SK-N-MC (cell line): ENCODE measurements at regions not wholly inside any gene's neighbourhood (a gene's known extent, or its start where the extent isn't known, plus 50 kb on each side); places are given as distances from the start of the nearest gene placed in this dataset.
"Not testable (repeated sequence)": the region's sequence is repeated elsewhere in the genome, so short reads cannot be mapped to it uniquely, and the experiment has no call there.

Experiments
- DNase-seq: peaks from one replicate; pipeline ENCODE4 v3.0.0-alpha.2; 2011; ENCODE audit warnings: low read depth, low spot score
- H3K27ac ChIP-seq: fragments of 200-600 bp; sonication (generic); 2 replicates; pipeline ENCODE4 v1.5.1; 2016; ENCODE audit warnings: mixed run types
- H3K36me3 ChIP-seq: fragments of 200-600 bp; sonication (generic); 2 replicates; pipeline ENCODE4 v1.6.1; 2017; ENCODE audit warnings: antibody characterized with exemption, low read length, mixed read lengths; ENCODE audit not compliant: insufficient read depth
- H3K4me3 ChIP-seq: fragments of 200-600 bp; sonication (generic); 2 replicates; pipeline ENCODE4 v1.5.1; 2016
- H3K9ac ChIP-seq: fragments of 200-600 bp; sonication (generic); 2 replicates; pipeline ENCODE4 v1.8.0; 2017; ENCODE audit warnings: mixed run types, mixed read lengths; ENCODE audit not compliant: insufficient read length
- H3K9me3 ChIP-seq: fragments of 200-600 bp; sonication (generic); 2 replicates; pipeline ENCODE4 v1.6.1; 2017; ENCODE audit warnings: low read depth, mild to moderate bottlenecking, antibody characterized with exemption, low read length, moderate library complexity, mixed read lengths
- EZH2 ChIP-seq: fragments of 200-600 bp; sonication (generic); IDR thresholded peaks from one replicate; pipeline ENCODE4 v1.6.1; 2017; ENCODE audit warnings: antibody characterized with exemption
- FOXP2 ChIP-seq: optimal IDR thresholded peaks from 2 replicates; pipeline ENCODE3; 2011; ENCODE audit warnings: mild to moderate bottlenecking, moderate library complexity; ENCODE audit not compliant: insufficient read depth; ENCODE audit errors: extremely low read length, control extremely low read depth
- POLR2AphosphoS5 ChIP-seq: IDR thresholded peaks from 2 replicates; pipeline ENCODE4 v1.6.1; 2012; ENCODE audit warnings: mild to moderate bottlenecking, low read depth, low read length, borderline replicate concordance

DNA sequence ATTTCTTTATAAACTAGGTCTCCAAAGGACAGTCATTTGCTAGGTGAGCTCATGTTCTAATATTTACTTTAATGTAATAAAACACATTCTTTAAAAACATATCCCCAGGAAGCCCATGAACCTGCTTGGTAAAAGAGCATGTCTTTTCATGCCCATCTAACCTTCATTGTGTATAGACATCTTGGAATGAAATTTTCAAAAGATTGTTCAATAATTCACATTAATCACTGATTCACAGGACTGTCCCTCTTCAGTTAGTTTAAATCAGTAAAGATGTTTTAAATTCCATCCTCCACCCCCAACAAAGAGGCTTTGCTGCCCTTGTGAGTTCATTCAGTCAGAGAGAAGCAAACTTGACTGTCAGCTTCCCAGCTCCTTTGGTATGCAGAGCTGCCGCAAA, 633.4 kb upstream of the CELF4 start:
- Histone ChIP-seq H3K27ac (no peak overlapping the region), H3K9ac (no peak overlapping the region), H3K4me3 (no peak overlapping the region), H3K9me3 (no peaks in the 10 kb centered on the region), H3K36me3 (no peaks in the 10 kb centered on the region)
- no peak for TF ChIP-seq EZH2
- TF ChIP-seq POLR2AphosphoS5 = no peak
- TF ChIP-seq FOXP2 = no peak
- no peak for DNase-seq

GRCh38 chr18:38198526-38198925, 632.9 kb upstream of the CELF4 start:
- no peaks in the 10 kb centered on the region for H3K36me3 ChIP-seq
- no peaks in the 10 kb centered on the region for H3K9me3 ChIP-seq
- no peak for DNase-seq
- TF ChIP-seq EZH2 (no peak), POLR2AphosphoS5 (no peak), FOXP2 (no peak)
- H3K4me3 ChIP-seq = no peak overlapping the region
- H3K9ac ChIP-seq = no peak overlapping the region
- H3K27ac ChIP-seq = no peak overlapping the region

GRCh38 chr18:38186491-38186890, 620.9 kb upstream of the CELF4 start:
- Histone ChIP-seq H3K9ac (no peak overlapping the region), H3K36me3 (no peaks in the 10 kb centered on the region), H3K9me3 (no peaks in the 10 kb centered on the region; the same call in 1 of the 2 replicates), H3K27ac (no peak overlapping the region), H3K4me3 (no peak overlapping the region)
- TF ChIP-seq EZH2 (no peak), FOXP2 (no peak), POLR2AphosphoS5 (no peak)
- DNase-seq = no peak

DNA sequence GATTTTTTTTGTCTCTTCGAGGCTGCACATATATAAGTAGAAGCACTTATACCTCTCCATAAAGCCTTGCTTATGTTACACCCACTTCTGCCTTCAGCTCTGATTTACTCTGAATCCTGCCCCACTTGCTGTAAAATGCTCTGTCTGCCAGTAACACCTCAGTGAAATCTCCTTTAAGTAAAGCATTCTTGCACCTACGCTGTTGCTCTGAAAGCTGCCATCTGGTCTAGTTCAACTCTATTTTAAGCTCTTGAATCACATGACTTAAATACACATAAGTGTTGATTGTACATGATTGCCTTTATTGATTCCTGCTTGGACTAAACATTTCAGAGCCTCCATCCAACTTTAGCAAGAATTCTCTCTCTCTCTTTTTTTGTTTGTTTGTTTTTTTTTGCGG, 609.0 kb upstream of the CELF4 start:
- H3K27ac ChIP-seq = no peak overlapping the region
- DNase-seq = no peak
- no peaks in the 10 kb centered on the region for H3K9me3 ChIP-seq
- H3K36me3 ChIP-seq = no peaks in the 10 kb centered on the region
- H3K9ac ChIP-seq = no peak overlapping the region
- no peak for TF ChIP-seq FOXP2
- no peak for TF ChIP-seq POLR2AphosphoS5
- TF ChIP-seq EZH2 = no peak
- H3K4me3 ChIP-seq = no peak overlapping the region

- Histone ChIP-seq H3K9me3 (no peaks in the 10 kb centered on the region), H3K36me3 (no peaks in the 10 kb centered on the region), H3K4me3 (no peak overlapping the region), H3K27ac (no peak overlapping the region), H3K9ac (no peak overlapping the region)
- no peak for TF ChIP-seq FOXP2
- TF ChIP-seq POLR2AphosphoS5 = no peak
- TF ChIP-seq EZH2 = no peak
- no peak for DNase-seq
Observed at GRCh38 chr18:38174173-38174572, 608.6 kb upstream of the CELF4 start.

DNA sequence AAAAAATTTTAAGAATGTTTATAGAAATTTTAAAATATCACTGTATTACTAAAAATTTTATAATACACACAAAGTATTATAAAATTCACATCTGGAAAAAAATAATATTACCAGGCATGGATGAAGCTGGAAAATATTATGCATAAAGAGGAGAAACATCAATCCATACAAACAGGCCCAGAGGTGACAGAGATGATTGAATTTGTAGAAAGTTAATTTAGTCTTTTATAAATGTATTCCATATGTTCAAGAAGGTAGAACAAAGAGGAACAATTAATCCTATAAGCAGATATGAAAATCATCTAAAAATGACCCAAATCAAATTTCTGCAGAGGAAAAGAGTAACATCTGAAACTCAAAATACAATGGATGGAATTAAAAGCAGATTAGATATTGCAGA, 605.2 kb upstream of the CELF4 start:
- Histone ChIP-seq H3K9ac (no peak overlapping the region), H3K27ac (no peak overlapping the region), H3K9me3 (no peaks in the 10 kb centered on the region), H3K4me3 (no peak overlapping the region), H3K36me3 (no peaks in the 10 kb centered on the region)
- TF ChIP-seq POLR2AphosphoS5 (no peak), EZH2 (no peak), FOXP2 (no peak)
- DNase-seq = no peak

DNA sequence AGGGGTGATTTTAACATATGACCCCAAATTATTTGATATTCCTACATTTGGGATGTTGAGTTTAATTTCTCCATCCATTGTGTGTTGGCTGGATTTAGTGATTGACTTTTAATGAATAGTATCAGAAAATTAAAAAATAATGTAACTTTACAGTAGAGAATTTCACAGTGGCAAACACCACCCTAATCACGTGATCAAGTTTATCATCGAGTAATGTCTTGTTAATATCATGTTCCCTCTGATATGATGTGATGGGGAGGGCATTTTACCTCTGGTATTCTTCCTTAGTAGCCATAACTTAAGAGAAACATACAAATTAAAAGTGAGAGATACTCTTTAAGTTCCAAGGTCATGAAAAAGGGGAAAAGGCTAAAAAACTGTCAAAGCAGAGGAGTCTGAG, 602.0 kb upstream of the CELF4 start:
- no peak for DNase-seq
- Histone ChIP-seq H3K9me3 (no peaks in the 10 kb centered on the region), H3K9ac (no peak overlapping the region), H3K36me3 (no peaks in the 10 kb centered on the region), H3K27ac (no peak overlapping the region), H3K4me3 (no peak overlapping the region)
- no peak for TF ChIP-seq POLR2AphosphoS5
- no peak for TF ChIP-seq FOXP2
- TF ChIP-seq EZH2 = no peak

GRCh38 chr18:38153116-38153515, 587.5 kb upstream of the CELF4 start:
- H3K4me3 ChIP-seq, H3K27ac ChIP-seq, H3K9me3 ChIP-seq, DNase-seq, H3K9ac ChIP-seq, H3K36me3 ChIP-seq: not testable (repeated sequence)

DNA sequence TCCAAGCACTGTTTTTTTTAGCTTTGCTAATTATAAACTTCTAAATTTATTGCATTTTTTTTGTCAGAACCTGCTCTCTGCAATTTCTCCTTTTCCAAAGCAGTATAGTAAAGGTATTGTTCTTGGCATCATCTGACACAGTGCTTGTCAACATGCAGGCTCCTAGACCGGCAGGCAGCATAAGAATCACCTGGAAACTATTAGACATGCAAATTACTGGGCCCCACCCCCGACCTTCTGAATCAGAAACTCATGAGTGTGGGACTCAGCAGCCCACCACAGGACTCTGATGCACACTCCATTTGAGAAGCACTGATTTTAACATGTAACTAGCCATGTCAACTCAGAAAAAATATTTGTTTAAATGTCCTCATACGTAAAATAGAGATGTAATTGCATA, 551.1 kb upstream of the CELF4 start:
- H3K27ac ChIP-seq = no peak overlapping the region
- H3K36me3 ChIP-seq = no peaks in the 10 kb centered on the region
- H3K9me3 ChIP-seq = no peaks in the 10 kb centered on the region
- H3K4me3 ChIP-seq = no peak overlapping the region
- no peak for DNase-seq
- TF ChIP-seq EZH2 (no peak), FOXP2 (no peak), POLR2AphosphoS5 (no peak)
- no peak overlapping the region for H3K9ac ChIP-seq
